SK-N-MC (cell line): ENCODE measurements at regions not wholly inside any gene's neighbourhood (a gene's known extent, or its start where the extent isn't known, plus 50 kb on each side); places are given as distances from the start of the nearest gene placed in this dataset.
"Not testable (repeated sequence)": the region's sequence is repeated elsewhere in the genome, so short reads cannot be mapped to it uniquely, and the experiment has no call there.

Experiments
- DNase-seq: peaks from one replicate; pipeline ENCODE4 v3.0.0-alpha.2; 2011; ENCODE audit warnings: low read depth, low spot score
- H3K27ac ChIP-seq: fragments of 200-600 bp; sonication (generic); 2 replicates; pipeline ENCODE4 v1.5.1; 2016; ENCODE audit warnings: mixed run types
- H3K36me3 ChIP-seq: fragments of 200-600 bp; sonication (generic); 2 replicates; pipeline ENCODE4 v1.6.1; 2017; ENCODE audit warnings: antibody characterized with exemption, low read length, mixed read lengths; ENCODE audit not compliant: insufficient read depth
- H3K4me3 ChIP-seq: fragments of 200-600 bp; sonication (generic); 2 replicates; pipeline ENCODE4 v1.5.1; 2016
- H3K9ac ChIP-seq: fragments of 200-600 bp; sonication (generic); 2 replicates; pipeline ENCODE4 v1.8.0; 2017; ENCODE audit warnings: mixed run types, mixed read lengths; ENCODE audit not compliant: insufficient read length
- H3K9me3 ChIP-seq: fragments of 200-600 bp; sonication (generic); 2 replicates; pipeline ENCODE4 v1.6.1; 2017; ENCODE audit warnings: low read depth, mild to moderate bottlenecking, antibody characterized with exemption, low read length, moderate library complexity, mixed read lengths
- EZH2 ChIP-seq: fragments of 200-600 bp; sonication (generic); IDR thresholded peaks from one replicate; pipeline ENCODE4 v1.6.1; 2017; ENCODE audit warnings: antibody characterized with exemption
- FOXP2 ChIP-seq: optimal IDR thresholded peaks from 2 replicates; pipeline ENCODE3; 2011; ENCODE audit warnings: mild to moderate bottlenecking, moderate library complexity; ENCODE audit not compliant: insufficient read depth; ENCODE audit errors: extremely low read length, control extremely low read depth
- POLR2AphosphoS5 ChIP-seq: IDR thresholded peaks from 2 replicates; pipeline ENCODE4 v1.6.1; 2012; ENCODE audit warnings: mild to moderate bottlenecking, low read depth, low read length, borderline replicate concordance

DNA sequence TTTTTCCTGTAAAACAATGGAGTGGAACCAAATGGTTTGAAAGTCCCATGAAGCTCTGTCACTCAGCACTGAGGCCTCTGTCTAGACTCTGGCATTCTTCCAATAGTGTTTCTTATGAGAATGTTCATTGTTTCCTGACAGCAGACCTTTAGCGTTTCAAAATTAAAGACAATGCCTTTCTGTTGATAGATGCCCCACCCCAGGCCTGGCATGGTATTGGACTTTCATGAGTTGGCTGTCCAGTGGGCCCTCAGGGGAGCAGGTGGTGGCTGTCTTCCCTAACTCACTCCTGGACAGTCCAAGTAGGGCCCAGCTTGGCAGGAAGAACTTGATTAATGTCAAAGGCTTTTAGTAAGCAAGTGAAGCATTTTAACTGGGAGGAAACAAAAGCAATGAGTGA, 186.5 kb upstream of the CCL2 start:
- TF ChIP-seq EZH2: no peak
- no peak for TF ChIP-seq POLR2AphosphoS5
- no peak for TF ChIP-seq FOXP2
- no peak for DNase-seq
- Histone ChIP-seq H3K9me3 (no peaks in the 10 kb centered on the region), H3K27ac (no peak overlapping the region), H3K4me3 (no peak overlapping the region), H3K36me3 (no peaks in the 10 kb centered on the region), H3K9ac (no peak overlapping the region)

GRCh38 chr17:34070712-34071111, 184.4 kb upstream of the CCL2 start:
- H3K9ac ChIP-seq: no peak overlapping the region
- no peaks in the 10 kb centered on the region for H3K36me3 ChIP-seq
- H3K27ac ChIP-seq: no peak overlapping the region
- no peaks in the 10 kb centered on the region for H3K9me3 ChIP-seq
- no peak overlapping the region for H3K4me3 ChIP-seq
- no peak for DNase-seq
- TF ChIP-seq POLR2AphosphoS5 (no peak), EZH2 (no peak), FOXP2 (no peak)

GRCh38 chr17:34071886-34072420, 183.1 kb upstream of the CCL2 start:
- DNase-seq: no peak
- Histone ChIP-seq H3K27ac (no peak overlapping the region), H3K4me3 (no peak overlapping the region), H3K9ac (no peak overlapping the region), H3K9me3 (no peaks in the 10 kb centered on the region), H3K36me3 (no peaks in the 10 kb centered on the region)
- TF ChIP-seq EZH2 (no peak), FOXP2 (no peak), POLR2AphosphoS5 (no peak)

- no peak for TF ChIP-seq FOXP2
- no peak for TF ChIP-seq POLR2AphosphoS5
- no peak for TF ChIP-seq EZH2
- no peak for DNase-seq
- H3K9ac ChIP-seq: no peak overlapping the region
- H3K27ac ChIP-seq: no peak overlapping the region
- H3K4me3 ChIP-seq: no peak overlapping the region
- no peaks in the 10 kb centered on the region for H3K36me3 ChIP-seq
- H3K9me3 ChIP-seq: no peaks in the 10 kb centered on the region
Measured at GRCh38 chr17:34075076-34075475, 180.0 kb upstream of the CCL2 start.

GRCh38 chr17:34076743-34077631, 178.1 kb upstream of the CCL2 start:
- Histone ChIP-seq H3K9me3 (no peaks in the 10 kb centered on the region), H3K9ac (no peak overlapping the region), H3K27ac (no peak overlapping the region), H3K4me3 (no peak overlapping the region), H3K36me3 (no peaks in the 10 kb centered on the region)
- TF ChIP-seq EZH2 (no peak), POLR2AphosphoS5 (no peak), FOXP2 (no peak)
- DNase-seq: no peak

DNA sequence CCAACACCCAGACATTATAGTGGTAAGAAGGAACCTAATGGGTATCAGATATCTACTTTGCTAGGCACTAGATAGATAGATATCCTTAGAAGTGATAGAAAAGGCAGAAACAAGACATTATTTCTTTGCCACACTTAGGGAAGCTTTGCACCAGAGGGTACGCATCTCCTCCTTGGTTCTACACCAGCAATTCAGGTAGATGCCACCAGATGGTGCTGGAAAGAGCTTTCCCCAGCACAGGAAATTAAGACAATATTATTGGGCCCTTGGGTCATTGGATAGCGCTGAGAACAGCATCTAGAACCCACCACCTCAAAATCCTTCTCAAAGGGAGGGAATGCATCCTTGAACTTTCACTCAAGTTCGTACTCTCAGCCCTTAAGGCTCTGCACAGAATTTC, 173.8 kb upstream of the CCL2 start:
- TF ChIP-seq EZH2: no peak
- TF ChIP-seq FOXP2: no peak
- TF ChIP-seq POLR2AphosphoS5: no peak
- H3K27ac ChIP-seq: no peak overlapping the region
- H3K36me3 ChIP-seq: no peaks in the 10 kb centered on the region
- no peak overlapping the region for H3K4me3 ChIP-seq
- H3K9me3 ChIP-seq: no peaks in the 10 kb centered on the region
- no peak overlapping the region for H3K9ac ChIP-seq
- peak; percentile 3 for DNase-seq

GRCh38 chr17:34082404-34082803, 172.7 kb upstream of the CCL2 start:
- no peak for TF ChIP-seq POLR2AphosphoS5
- no peak for TF ChIP-seq FOXP2
- no peak for TF ChIP-seq EZH2
- no peak for DNase-seq

DNA sequence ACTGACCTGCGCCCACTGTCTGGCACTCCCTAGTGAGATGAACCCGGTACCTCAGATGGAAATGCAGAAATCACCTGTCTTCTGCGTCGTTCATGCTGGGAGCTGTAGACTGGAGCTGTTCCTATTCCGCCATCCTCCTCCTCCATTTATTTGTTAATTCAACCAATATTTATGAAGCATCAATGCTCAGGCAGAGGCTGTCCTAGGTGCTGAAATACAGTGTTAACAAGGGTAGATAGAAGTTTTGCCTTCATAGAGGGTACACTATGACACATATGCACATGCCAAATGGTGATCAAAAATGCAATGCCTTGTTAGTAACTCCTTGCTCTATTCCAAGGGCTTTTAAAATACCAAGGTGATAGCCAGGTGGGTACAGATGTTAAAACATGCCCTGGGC, 166.0 kb upstream of the CCL2 start:
- not testable (repeated sequence) for H3K27ac ChIP-seq, H3K4me3 ChIP-seq, H3K9me3 ChIP-seq, H3K36me3 ChIP-seq, H3K9ac ChIP-seq, DNase-seq

More at GRCh38 chr17:34082404-34082803, 172.7 kb upstream of the CCL2 start:
- Histone ChIP-seq H3K4me3 (no peak overlapping the region), H3K27ac (no peak overlapping the region), H3K9me3 (no peaks in the 10 kb centered on the region), H3K9ac (no peak overlapping the region), H3K36me3 (no peaks in the 10 kb centered on the region)

GRCh38 chr17:34090593-34090992, 164.5 kb upstream of the CCL2 start:
- no peaks in the 10 kb centered on the region for H3K36me3 ChIP-seq
- H3K4me3 ChIP-seq: no peak overlapping the region
- H3K9ac ChIP-seq: no peak overlapping the region
- no peak overlapping the region for H3K27ac ChIP-seq
- TF ChIP-seq EZH2: no peak
- no peak for TF ChIP-seq POLR2AphosphoS5
- TF ChIP-seq FOXP2: no peak
- no peaks in the 10 kb centered on the region for H3K9me3 ChIP-seq
- no peak for DNase-seq
